GM23338 (cell line): ENCODE measurements at regions not wholly inside any gene's neighbourhood (a gene's known extent, or its start where the extent isn't known, plus 50 kb on each side); places are given as distances from the start of the nearest gene placed in this dataset.

Experiments used
- ATAC-seq: fragments of 200-7000 bp; cut with Tn5 transposase; 3 replicates; pipeline ENCODE4 v1.9.1; 2020
- DNase-seq: peaks from one replicate; pipeline ENCODE4 v3.0.0-alpha.2; 2015; ENCODE audit warnings: low spot score
- H2AFZ ChIP-seq: fragments of 200-600 bp; sonication (generic); 2 replicates; pipeline ENCODE4 v1.8.0; 2016; ENCODE audit warnings: antibody characterized with exemption, mild to moderate bottlenecking, moderate library complexity
- H3F3A ChIP-seq: fragments of 200-600 bp; sonication (generic); replicated peaks from 2 replicates; pipeline ENCODE4 v1.8.0; 2017; ENCODE audit warnings: antibody characterized with exemption, mixed run types, low read depth
- H3K27ac ChIP-seq: fragments of 200-600 bp; sonication (generic); 2 replicates; pipeline ENCODE4 v1.6.1; 2016; ENCODE audit warnings: low read depth
- H3K27me3 ChIP-seq: fragments of 200-600 bp; sonication (generic); 2 replicates; pipeline ENCODE4 v1.8.0; 2016; ENCODE audit warnings: mild to moderate bottlenecking, mixed run types, moderate library complexity; ENCODE audit not compliant: insufficient read depth
- H3K36me3 ChIP-seq: fragments of 200-600 bp; sonication (generic); 2 replicates; pipeline ENCODE4 v1.8.0; 2016; ENCODE audit warnings: mild to moderate bottlenecking; ENCODE audit not compliant: insufficient read depth
- H3K4me1 ChIP-seq: fragments of 200-600 bp; sonication (generic); 2 replicates; pipeline ENCODE4 v1.8.0; 2016; ENCODE audit warnings: mild to moderate bottlenecking, moderate library complexity; ENCODE audit not compliant: insufficient read depth
- H3K4me2 ChIP-seq: fragments of 200-600 bp; sonication (generic); 2 replicates; pipeline ENCODE4 v1.7.1; 2017; ENCODE audit warnings: mixed run types
- H3K4me3 ChIP-seq: fragments of 200-600 bp; sonication (generic); 2 replicates; pipeline ENCODE4 v1.6.1; 2016; ENCODE audit warnings: mixed run types
- H3K79me2 ChIP-seq: fragments of 200-600 bp; sonication (generic); replicated peaks from 2 replicates; pipeline ENCODE4 v1.8.0; 2017; ENCODE audit warnings: mild to moderate bottlenecking; ENCODE audit not compliant: insufficient read depth
- H3K9me2 ChIP-seq: fragments of 200-600 bp; sonication (generic); 2 replicates; pipeline ENCODE4 v1.8.0; 2017; ENCODE audit not compliant: insufficient read depth
- H4K20me1 ChIP-seq: fragments of 200-600 bp; sonication (generic); replicated peaks from 2 replicates; pipeline ENCODE4 v1.8.0; 2017; ENCODE audit warnings: mild to moderate bottlenecking; ENCODE audit not compliant: insufficient read depth
- H3K27ac Mint-ChIP-seq: 2 replicates; pipeline ENCODE4 v1.8.0; 2020; ENCODE audit warnings: inconsistent platforms, mild to moderate bottlenecking, moderate library complexity, mixed read lengths
- H3K27me3 Mint-ChIP-seq: 3 replicates; pipeline ENCODE4 v1.8.0; 2022; ENCODE audit warnings: low read depth, mild to moderate bottlenecking, moderate library complexity, mixed read lengths, inconsistent platforms; ENCODE audit not compliant: insufficient read depth, poor library complexity
- H3K36me3 Mint-ChIP-seq: 3 replicates; pipeline ENCODE4 v1.8.0; 2021; ENCODE audit warnings: low read depth, mild to moderate bottlenecking, inconsistent platforms, moderate library complexity, mixed read lengths
- H3K4me1 Mint-ChIP-seq: 3 replicates; pipeline ENCODE4 v1.8.0; 2020; ENCODE audit warnings: mild to moderate bottlenecking, inconsistent platforms, mixed read lengths
- H3K4me3 Mint-ChIP-seq: 3 replicates; pipeline ENCODE4 v1.8.0; 2021; ENCODE audit warnings: moderate library complexity, mild to moderate bottlenecking, inconsistent platforms, mixed read lengths
- H3K9me3 Mint-ChIP-seq: 3 replicates; pipeline ENCODE4 v1.8.0; 2020; ENCODE audit warnings: moderate library complexity, mild to moderate bottlenecking, inconsistent platforms, mixed read lengths
- JUNB ChIP-seq: IDR thresholded peaks from one replicate; pipeline ENCODE4 v1.6.1; 2016; ENCODE audit warnings: antibody characterized with exemption; ENCODE audit not compliant: unreplicated experiment
- NANOG ChIP-seq: IDR thresholded peaks from 2 replicates; pipeline ENCODE4 v1.6.1; 2016; ENCODE audit warnings: antibody characterized with exemption, borderline replicate concordance
- POLR2AphosphoS5 ChIP-seq: IDR thresholded peaks from 2 replicates; pipeline ENCODE4 v1.6.1; 2016; ENCODE audit warnings: antibody characterized with exemption, low read depth
- REST ChIP-seq: IDR thresholded peaks from one replicate; pipeline ENCODE4 v1.6.1; 2018; ENCODE audit warnings: antibody characterized with exemption; ENCODE audit not compliant: unreplicated experiment
- ZNF331 ChIP-seq: fragments of 250-450 bp; sonication (Bioruptor Pico); IDR thresholded peaks from 2 replicates; pipeline ENCODE4 v1.5.0; 2020; ENCODE audit warnings: low read depth, mild to moderate bottlenecking, moderate library complexity
- ZNF462 ChIP-seq: fragments of 250-450 bp; sonication (Bioruptor Pico); IDR thresholded peaks from 2 replicates; pipeline ENCODE4 v1.5.0; 2020; ENCODE audit warnings: mild to moderate bottlenecking, moderate library complexity

DNA sequence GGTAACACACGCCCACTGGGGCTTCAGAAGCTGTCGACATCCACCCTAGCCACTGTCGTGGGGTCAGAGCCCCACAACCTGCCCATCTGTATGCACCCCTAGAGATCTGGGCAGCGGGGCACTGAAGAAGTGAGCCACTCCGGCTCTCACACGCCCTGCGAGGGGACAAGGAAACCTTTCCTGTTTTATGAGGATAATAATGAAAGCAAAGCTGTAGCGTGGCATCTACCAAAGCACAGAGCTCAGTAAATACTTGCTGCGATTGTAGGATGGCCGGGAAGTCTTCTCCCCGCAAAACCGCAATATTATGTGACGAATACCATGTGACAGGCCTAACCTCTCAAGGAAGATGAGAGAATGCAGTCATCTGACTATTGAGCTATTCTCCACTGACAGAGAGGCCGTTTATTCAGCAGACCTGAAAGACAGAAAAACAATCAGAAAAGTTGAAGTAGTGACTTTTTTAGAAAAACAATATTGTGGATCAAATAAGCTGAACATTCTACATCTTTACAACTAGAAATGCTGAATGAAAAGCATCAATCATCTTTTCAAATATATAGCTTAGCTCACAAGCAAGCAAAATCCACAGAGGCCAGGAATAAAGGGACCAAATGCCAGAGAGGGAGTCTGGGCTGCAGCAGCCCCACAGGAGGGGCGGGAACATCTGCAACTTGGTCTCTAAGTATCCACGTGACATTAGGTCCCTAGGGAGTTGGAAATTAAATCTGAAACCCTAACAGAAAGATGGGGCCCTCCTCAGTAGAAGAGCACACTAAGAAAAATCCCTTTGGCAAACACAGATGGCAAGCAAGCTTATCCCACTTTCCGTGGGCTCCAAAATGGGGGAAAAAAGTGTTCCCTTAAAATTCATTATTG lies 207.8 kb downstream of the TTLL2 start:
- Histone ChIP-seq H3K4me1 (peaks cover 23% of the 10 kb centered on the region), H3K79me2 (no peaks in the 10 kb centered on the region), H3K4me2 (0 out of 2 replicates have a peak overlapping the region, but pooled peaks have one; percentile 37), H3F3A (no peaks in the 10 kb centered on the region), H3K36me3 (no peaks in the 10 kb centered on the region; the same call in 1 of the 2 replicates), H4K20me1 (no peaks in the 10 kb centered on the region), H3K9me2 (no peaks in the 10 kb centered on the region), H2AFZ (no peak overlapping the region), H3K27me3 (peaks cover 39% of the 10 kb centered on the region), H3K4me3 (no peak overlapping the region), H3K27ac (no peak overlapping the region)
- H3K9me3 Mint-ChIP-seq, result peaks cover 23% of the 10 kb centered on the region
- H3K27me3 Mint-ChIP-seq, result peaks cover 45% of the 10 kb centered on the region
- peaks cover 24% of the 10 kb centered on the region for H3K4me1 Mint-ChIP-seq
- peaks cover 14% of the 10 kb centered on the region for H3K36me3 Mint-ChIP-seq
- H3K27ac Mint-ChIP-seq, result no peak overlapping the region
- TF ChIP-seq JUNB, result no peak
- TF ChIP-seq POLR2AphosphoS5, result peak; percentile 55
- no peak overlapping the region for H3K4me3 Mint-ChIP-seq
- DNase-seq (peak; percentile 61), ATAC-seq (peak; percentile 81)

DNA sequence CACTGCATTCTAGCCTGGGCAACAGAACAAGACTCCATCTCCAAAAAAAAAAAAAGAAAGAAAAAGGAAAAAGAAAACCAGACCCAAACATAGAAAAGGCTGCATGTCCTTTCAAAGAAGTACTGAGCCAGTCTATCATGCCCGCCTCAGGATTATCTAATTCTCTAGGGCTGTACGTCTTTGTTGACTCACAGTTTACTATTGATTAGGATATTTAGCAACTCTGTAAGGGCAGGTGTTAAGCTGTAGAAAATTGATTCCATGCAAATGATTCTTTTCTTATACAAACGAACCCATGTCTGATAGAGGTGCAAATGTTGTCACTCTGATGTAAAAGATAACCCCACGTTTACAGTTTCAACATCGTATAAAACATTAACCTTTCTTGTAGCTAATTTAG lies 209.0 kb downstream of the TTLL2 start:
- peaks cover 23% of the 10 kb centered on the region for H3K4me1 ChIP-seq
- peaks cover 23% of the 10 kb centered on the region for H3K9me3 Mint-ChIP-seq
- H3K36me3 Mint-ChIP-seq, result peaks cover 14% of the 10 kb centered on the region
- H3K4me1 Mint-ChIP-seq, result peaks cover 24% of the 10 kb centered on the region
- no peak overlapping the region for H3K27ac ChIP-seq
- H4K20me1 ChIP-seq, result no peaks in the 10 kb centered on the region
- ATAC-seq (peak; percentile 61), DNase-seq (no peak)
- H3K27me3 ChIP-seq, result peaks cover 39% of the 10 kb centered on the region
- H3K4me3 ChIP-seq, result no peak overlapping the region; the same call in 1 of the 2 replicates
- no peaks in the 10 kb centered on the region; the same call in 1 of the 2 replicates for H3K36me3 ChIP-seq
- no peak overlapping the region for H2AFZ ChIP-seq
- no peaks in the 10 kb centered on the region for H3K9me2 ChIP-seq
- peaks cover 42% of the 10 kb centered on the region for H3K27me3 Mint-ChIP-seq
- H3K4me2 ChIP-seq, result peak overlapping the region; percentile 37; the same call in 1 of the 2 replicates
- no peak overlapping the region for H3K4me3 Mint-ChIP-seq
- no peaks in the 10 kb centered on the region for H3F3A ChIP-seq
- H3K27ac Mint-ChIP-seq, result no peak overlapping the region
- no peaks in the 10 kb centered on the region for H3K79me2 ChIP-seq
- TF ChIP-seq NANOG (peak; percentile 82; the same call in 1 of the 2 replicates), ZNF331 (CRISPR knock-in tag) (no peak)

GRCh38 chr6:167537816-167538215 lies 212.9 kb downstream of the TTLL2 start:
- Histone ChIP-seq H3K9me2 (no peaks in the 10 kb centered on the region), H2AFZ (no peak overlapping the region), H3F3A (no peaks in the 10 kb centered on the region), H3K79me2 (no peaks in the 10 kb centered on the region), H3K36me3 (no peaks in the 10 kb centered on the region; the same call in 1 of the 2 replicates), H4K20me1 (no peaks in the 10 kb centered on the region), H3K4me3 (no peak overlapping the region), H3K4me2 (no peak overlapping the region), H3K27me3 (no peaks in the 10 kb centered on the region), H3K4me1 (peaks cover 18% of the 10 kb centered on the region), H3K27ac (no peak overlapping the region)
- no peak overlapping the region for H3K27ac Mint-ChIP-seq
- H3K36me3 Mint-ChIP-seq, result peaks cover 19% of the 10 kb centered on the region; the same call in 2 of the 3 replicates
- DNase-seq (no peak), ATAC-seq (no peak)
- no peak overlapping the region for H3K4me3 Mint-ChIP-seq
- H3K27me3 Mint-ChIP-seq, result peaks cover 15% of the 10 kb centered on the region
- peaks cover 12% of the 10 kb centered on the region; the same call in 2 of the 3 replicates for H3K4me1 Mint-ChIP-seq
- peaks cover 29% of the 10 kb centered on the region for H3K9me3 Mint-ChIP-seq
- no peak for TF ChIP-seq ZNF462
- TF ChIP-seq JUNB, result no peak
- TF ChIP-seq REST, result no peak
